HG03060 (cell line): ENCODE measurements at regions not wholly inside any gene's neighbourhood (a gene's known extent, or its start where the extent isn't known, plus 50 kb on each side); places are given as distances from the start of the nearest gene placed in this dataset.
"Not testable (repeated sequence)": the region's sequence is repeated elsewhere in the genome, so short reads cannot be mapped to it uniquely, and the experiment has no call there.

Experiments used
- ATAC-seq: cut with Tn5 transposase; IDR thresholded peaks from one replicate; pipeline ENCODE4 v1.9.1; 2021; ENCODE audit warnings: low read depth, moderate number of reproducible peaks; ENCODE audit not compliant: unreplicated experiment

DNA sequence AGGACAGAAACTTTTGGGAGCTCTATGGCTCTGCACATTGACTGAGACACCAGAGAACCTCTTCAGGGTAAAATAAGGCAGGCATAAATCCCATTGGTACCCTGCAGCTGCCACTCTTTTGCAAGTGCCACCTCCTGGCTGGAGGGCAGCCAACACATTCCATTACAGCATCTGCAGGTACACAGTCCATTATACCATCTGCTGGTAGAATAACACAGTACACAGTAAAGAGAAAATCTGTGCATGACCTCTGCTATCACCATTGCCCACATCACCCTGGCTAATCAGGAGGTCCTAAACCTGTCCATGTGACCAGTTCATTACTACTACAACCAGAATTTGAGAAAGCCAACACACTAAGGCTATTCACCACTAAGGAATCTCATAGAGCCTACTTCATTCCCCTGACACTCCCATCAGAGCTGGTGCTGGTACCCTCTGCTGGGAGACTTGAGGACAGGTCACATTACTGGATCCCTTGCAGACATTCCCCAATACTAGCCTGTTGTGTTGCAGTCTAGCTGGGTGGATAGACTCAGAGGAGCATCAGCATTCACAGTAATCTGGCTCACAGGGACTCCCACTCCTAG, 176.2 kb upstream of the TACR3 start:
- ATAC-seq = no peak

DNA sequence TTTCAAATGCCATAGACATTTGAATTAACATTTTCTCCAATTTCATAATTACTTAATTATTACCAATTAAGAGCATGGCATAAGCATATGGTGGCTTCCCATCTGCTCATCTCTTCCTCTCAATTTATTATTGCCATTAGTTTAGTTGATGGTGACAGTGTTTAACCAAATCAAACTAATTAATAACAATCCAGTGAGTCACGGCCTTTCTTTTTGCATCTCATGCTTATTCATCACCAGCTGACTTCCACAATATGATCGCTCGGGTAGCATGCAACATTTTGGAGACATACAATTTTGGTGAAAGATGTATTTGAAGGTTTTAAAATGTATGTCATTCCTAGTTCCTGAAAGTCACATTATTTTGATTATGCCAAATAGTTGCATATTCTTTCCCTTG, 172.8 kb upstream of the TACR3 start:
- ATAC-seq = no peak

DNA sequence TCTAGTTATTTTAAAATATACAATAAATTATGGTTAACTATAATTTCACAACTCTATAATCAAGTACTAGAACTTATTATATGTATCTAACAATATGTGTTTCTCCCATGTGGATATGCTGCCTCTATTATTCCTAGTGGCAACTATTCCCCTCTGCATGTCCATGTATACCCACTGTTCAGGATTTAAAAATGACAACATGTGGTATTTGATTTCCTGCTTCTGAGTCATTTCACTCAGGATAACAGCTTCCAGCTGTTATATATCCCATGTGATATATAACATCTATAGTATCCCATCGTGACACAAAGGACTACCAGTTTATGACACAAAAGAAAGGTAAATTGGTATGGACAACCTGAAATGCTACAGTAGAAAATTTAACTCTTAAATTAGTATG, 167.4 kb upstream of the TACR3 start:
- no peak for ATAC-seq

DNA sequence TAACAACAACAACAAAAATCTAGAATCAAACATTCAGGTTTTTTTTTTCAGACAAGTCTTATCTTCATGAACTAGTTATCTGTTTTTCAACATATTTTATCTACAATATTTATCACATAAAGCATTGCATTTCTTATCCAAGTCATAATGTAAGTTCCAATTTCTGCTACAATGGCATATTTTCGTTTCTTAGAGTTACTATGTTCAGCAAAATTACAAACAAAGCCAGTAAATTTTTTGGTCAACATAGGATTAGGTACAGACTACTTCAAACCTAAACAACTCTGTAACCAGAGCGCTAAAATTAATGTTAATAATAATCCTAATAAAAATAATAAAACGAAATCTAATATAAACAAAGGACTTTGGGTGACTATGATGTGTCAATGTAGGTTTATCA, 165.4 kb upstream of the TACR3 start:
- no peak for ATAC-seq

DNA sequence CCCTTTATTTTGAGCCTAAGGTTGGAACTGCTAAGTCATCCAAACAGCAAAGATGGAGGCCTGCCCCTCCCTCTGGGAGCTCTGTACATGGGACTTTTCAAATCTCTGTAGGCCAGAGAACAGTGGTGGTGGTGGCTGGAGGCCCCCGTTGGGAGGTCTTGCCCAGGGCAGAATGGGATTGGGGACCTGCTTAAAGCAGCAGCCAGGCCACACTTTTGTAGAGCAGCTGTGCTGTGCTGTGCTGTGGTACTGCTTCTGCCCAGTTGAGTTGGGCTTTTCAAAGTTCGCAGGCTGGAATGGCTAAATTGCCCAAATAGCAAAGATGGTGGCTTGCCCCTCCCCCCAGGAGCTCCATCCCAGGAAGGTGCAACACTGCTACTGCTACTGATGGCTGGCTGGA, 147.5 kb upstream of the TACR3 start:
- ATAC-seq = no peak

GRCh38 chr4:103853627-103854026, 133.8 kb upstream of the TACR3 start:
- ATAC-seq = no peak

GRCh38 chr4:103853146-103853545, 133.4 kb upstream of the TACR3 start:
- no peak for ATAC-seq

GRCh38 chr4:103845075-103845474, 125.3 kb upstream of the TACR3 start:
- no peak for ATAC-seq

- ATAC-seq = no peak
Observed at GRCh38 chr4:103842637-103843239, 123.0 kb upstream of the TACR3 start.

DNA sequence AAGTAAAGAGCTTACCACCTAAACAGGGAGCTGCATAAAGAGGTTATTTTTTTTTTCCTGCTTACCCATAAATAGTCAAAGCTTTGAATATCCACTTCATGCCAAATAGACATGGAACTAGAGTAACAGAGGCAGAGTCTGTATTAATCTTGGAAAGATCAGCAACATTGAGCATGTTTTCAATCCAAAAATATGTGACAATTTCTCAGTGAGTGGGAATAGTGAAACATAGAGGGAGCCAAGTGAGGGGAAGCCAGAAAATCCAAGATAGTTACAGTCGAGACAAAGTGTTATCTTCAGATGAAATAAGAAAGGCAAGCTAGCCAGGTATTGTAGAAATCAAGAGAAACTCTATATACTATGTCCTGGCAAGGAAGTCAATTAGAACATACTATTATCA, 122.3 kb upstream of the TACR3 start:
- no peak for ATAC-seq

DNA sequence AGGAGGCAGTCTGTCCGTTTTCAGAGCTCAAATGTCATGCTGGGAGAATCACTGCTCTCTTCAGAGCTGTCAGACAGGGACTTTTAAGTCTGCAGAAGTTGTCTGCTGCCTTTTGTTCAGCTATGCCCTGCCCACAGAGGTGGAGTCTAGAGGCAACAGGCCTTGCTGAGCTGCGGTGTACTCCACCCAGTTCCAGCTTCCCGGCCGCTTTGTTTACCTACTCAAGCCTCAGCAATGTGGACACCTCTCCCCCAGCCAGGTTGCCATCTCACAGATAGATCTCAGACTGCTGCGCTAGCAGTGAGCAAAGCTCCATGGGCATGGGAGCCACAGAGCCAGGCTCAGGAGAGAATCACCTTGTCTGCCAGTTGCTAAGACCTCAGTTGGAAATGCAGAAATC, 90.5 kb upstream of the TACR3 start:
- not testable (repeated sequence) for ATAC-seq

DNA sequence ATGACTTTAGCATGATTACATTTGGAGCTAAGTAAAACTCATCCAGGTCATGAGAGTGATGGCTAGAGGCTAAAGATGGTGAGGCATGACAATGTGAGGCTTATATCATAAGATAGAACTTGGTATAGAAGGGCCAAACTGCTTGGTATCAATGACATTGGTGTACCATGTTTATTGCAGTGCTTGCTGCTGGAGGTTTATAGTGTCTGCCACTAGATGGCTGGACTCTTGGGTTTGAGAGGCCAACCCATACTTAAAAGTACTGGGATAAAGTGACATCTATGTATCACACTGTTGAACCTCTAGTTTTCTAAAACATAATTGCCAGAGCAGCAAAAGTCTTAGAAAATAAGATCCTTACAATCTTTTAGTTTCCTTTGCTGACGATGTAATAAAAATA, 83.0 kb upstream of the TACR3 start:
- ATAC-seq = no peak

DNA sequence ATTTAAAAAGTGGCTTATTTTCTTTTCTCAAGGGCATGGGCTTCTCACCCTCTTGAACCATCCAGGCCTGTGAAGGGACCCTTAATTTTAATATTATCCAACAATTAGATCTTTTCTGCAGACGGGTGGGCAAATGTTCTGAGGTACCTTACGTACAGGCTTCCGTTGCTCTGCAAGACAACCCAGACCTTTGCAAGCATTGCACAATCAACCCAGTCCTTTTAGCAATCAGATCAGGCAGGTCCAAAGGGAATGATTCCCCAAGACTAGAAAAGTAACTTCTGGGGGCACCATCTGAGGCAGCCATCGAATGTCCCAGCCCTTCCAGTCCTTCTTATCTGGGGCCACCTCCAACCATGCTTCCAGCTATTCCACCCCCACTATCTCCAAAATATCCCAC, 67.3 kb upstream of the TACR3 start:
- ATAC-seq = no peak

DNA sequence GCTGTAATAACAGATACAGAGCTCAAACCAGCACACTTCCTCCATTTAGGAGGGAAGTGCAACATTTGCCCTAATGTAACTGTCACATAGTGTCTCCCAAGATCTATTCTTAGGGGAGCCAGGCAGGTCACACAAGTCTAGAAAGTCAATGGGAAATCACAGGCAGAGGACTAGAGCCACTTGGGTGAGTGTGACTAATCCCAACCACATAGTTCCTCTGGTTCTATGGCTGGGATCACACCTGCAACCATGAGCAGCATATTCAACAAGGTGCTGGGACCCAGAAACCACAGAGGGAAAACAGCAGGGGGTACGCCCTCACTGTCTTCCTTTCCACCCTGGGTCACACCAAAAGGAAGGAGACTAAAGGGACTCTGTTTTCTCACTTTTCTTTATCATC, 66.8 kb upstream of the TACR3 start:
- ATAC-seq = no peak

GRCh38 chr4:103786014-103786413, 66.2 kb upstream of the TACR3 start:
- ATAC-seq = peak; percentile 75

- no peak for ATAC-seq
Observed at GRCh38 chr4:103778221-103778620, 58.4 kb upstream of the TACR3 start.

- ATAC-seq = no peak
Observed at GRCh38 chr4:103774326-103774825, 54.6 kb upstream of the TACR3 start.

GRCh38 chr4:103773691-103774231, 54.0 kb upstream of the TACR3 start:
- no peak for ATAC-seq
